ENCODE measurements at regions not wholly inside any gene's neighbourhood (a gene's known extent, or its start where the extent isn't known, plus 50 kb on each side); places are given as distances from the start of the nearest gene placed in this dataset.
"Not testable (repeated sequence)": the region's sequence is repeated elsewhere in the genome, so short reads cannot be mapped to it uniquely, and the experiment has no call there.

DNA sequence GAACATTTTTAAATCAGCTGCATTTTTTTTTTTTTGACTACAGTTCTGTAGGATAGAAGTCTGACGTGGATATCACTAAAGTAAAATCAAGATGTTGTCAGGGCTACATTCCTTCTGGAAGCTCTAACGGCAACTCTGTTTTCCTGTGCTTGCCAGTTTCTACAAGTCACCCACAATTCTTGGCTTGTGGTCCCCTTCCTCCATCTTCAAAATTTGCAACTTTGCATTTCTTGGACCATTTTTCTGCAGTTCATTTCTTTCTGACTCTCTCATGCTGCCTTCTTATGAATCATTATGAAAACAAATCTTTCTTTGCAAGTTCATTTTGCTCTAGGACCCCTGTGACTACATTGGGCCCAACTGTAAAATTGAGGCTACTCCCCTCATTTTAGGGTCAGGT lies 367.9 kb downstream of the DSC3 start:
- no peaks in the 10 kb centered on the region for H3K4me1 Mint-ChIP-seq
- no peaks in the 10 kb centered on the region for H3K27me3 Mint-ChIP-seq
- H3K36me3 Mint-ChIP-seq (ENCODE audit: low read depth), result no peaks in the 10 kb centered on the region
- H3K4me3 Mint-ChIP-seq, result no peak overlapping the region
- no peak for ATAC-seq (replicated peaks)
- H3K27ac Mint-ChIP-seq, result no peak overlapping the region
- H3K9me3 Mint-ChIP-seq, result peaks cover 11% of the 10 kb centered on the region

DNA sequence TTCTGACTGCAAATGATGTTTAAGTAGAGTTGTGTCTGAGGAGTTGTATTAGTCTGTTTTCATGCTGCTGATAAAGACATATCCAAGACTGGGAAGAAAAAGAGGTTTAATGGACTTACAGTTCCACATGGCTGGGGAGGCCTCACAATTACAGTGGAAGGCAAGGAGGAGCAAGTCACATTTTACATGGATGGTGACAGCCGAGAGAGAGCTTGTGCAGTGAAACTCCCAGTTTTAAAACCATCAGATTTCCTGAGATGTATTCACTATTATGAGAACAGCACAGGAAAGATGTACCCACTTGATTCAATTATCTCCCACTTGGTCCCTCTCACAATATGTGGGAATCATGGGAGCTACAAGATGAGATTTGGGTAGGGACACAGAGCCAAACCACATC lies 370.1 kb downstream of the DSC3 start:
- not testable (repeated sequence) for ATAC-seq (replicated peaks); H3K27me3 Mint-ChIP-seq; H3K4me1 Mint-ChIP-seq; H3K27ac Mint-ChIP-seq; H3K36me3 Mint-ChIP-seq (ENCODE audit: low read depth); H3K4me3 Mint-ChIP-seq
- peaks cover 17% of the 10 kb centered on the region for H3K9me3 Mint-ChIP-seq

DNA sequence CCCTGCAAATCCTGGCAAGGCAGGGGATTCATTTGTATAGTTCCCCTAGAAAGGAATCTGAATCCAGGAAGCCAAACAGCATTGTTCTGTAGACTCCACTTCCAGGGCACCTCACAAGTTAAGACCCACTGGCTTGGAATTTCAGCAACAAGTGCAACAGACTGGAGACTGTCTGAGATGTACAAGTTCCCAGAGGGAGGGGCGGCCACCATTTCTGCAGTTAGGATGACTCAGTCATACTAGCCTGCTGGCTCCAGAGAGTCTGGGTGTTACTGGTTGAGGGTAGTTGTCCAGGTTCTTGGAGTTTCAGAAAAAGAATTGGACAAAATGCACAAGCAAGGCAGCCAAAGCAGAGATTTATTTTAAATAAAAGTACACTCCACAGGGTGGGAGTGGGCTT lies 384.2 kb downstream of the DSC3 start:
- no peak overlapping the region for H3K27ac Mint-ChIP-seq
- no peak for ATAC-seq (replicated peaks)
- H3K4me1 Mint-ChIP-seq, result no peaks in the 10 kb centered on the region
- no peak overlapping the region for H3K4me3 Mint-ChIP-seq
- no peaks in the 10 kb centered on the region for H3K36me3 Mint-ChIP-seq (ENCODE audit: low read depth)
- no peaks in the 10 kb centered on the region for H3K27me3 Mint-ChIP-seq
- H3K9me3 Mint-ChIP-seq, result peaks cover 25% of the 10 kb centered on the region

DNA sequence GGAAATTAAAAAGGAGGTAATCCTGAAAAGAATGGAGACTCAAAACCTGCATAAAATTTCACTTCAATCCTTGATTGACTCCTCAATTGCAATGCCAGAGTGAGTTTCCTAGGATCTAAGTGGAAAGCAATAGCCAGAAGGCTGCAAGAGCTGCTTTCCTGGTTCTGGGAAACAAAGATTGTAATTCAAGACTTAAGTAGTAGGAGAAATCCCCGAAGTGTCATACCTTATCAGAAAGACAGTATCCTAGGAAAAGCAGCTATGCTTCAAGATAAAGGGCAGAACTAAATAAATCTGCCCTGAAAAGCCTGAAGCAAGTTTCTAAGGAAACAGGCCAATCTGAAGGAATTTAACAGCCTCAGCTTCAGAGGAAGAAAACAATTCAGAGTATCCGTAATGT lies 390.2 kb downstream of the DSC3 start:
- Mint-ChIP-seq H3K4me1 (no peaks in the 10 kb centered on the region), H3K27ac (no peak overlapping the region)

DNA sequence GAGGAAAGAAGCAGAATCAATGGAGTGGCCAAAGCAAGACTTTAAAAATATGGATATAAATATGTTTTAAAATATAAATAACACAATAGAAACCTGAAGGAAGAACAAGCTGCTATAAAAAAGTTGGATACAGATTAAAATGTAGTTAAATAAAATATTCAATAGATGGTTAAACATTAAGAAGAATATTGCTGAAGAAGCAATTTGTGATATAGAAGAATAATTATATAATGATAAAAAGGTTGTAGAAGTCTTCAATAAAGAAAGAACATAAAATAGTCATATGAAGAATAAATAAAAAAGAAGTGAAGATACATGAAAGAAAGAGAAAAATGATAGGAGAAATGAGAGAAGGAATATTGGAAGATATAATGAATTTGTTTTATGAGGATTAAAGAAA lies 392.0 kb downstream of the DSC3 start:
- ATAC-seq (replicated peaks), result no peak
- Mint-ChIP-seq H3K9me3 (peaks cover 11% of the 10 kb centered on the region), H3K4me1 (no peaks in the 10 kb centered on the region), H3K36me3 (ENCODE audit: low read depth) (no peaks in the 10 kb centered on the region), H3K4me3 (no peak overlapping the region), H3K27ac (no peak overlapping the region), H3K27me3 (no peaks in the 10 kb centered on the region)

More for the DNA sequence above, 390.2 kb downstream of the DSC3 start:
- Mint-ChIP-seq H3K9me3 (peaks cover 11% of the 10 kb centered on the region), H3K36me3 (ENCODE audit: low read depth) (no peaks in the 10 kb centered on the region), H3K4me3 (no peak overlapping the region), H3K27me3 (no peaks in the 10 kb centered on the region)
- ATAC-seq (replicated peaks), result no peak

DNA sequence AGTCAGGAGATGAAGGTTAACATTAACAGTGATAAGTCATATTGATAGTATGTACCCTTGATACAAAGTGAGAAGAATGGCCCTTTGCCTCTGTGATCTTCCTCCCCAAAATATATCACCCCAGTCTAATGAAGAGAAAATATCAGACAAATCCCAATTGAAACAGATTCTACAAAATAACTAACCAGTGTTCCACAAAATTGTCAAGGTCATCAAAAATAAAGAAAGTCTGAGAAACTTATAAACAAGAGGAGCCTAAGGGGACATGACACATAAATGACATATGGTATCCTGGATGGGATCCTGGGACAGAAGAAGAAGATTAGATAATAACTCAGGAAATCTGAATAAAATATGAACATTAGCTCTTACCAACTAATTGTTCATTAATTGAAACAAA lies 398.4 kb downstream of the DSC3 start:
- H3K27ac Mint-ChIP-seq, result no peak overlapping the region
- no peaks in the 10 kb centered on the region for H3K27me3 Mint-ChIP-seq
- no peaks in the 10 kb centered on the region for H3K4me1 Mint-ChIP-seq
- no peak for ATAC-seq (replicated peaks)
- H3K36me3 Mint-ChIP-seq (ENCODE audit: low read depth), result no peaks in the 10 kb centered on the region
- no peak overlapping the region for H3K4me3 Mint-ChIP-seq
- peaks cover 11% of the 10 kb centered on the region for H3K9me3 Mint-ChIP-seq

DNA sequence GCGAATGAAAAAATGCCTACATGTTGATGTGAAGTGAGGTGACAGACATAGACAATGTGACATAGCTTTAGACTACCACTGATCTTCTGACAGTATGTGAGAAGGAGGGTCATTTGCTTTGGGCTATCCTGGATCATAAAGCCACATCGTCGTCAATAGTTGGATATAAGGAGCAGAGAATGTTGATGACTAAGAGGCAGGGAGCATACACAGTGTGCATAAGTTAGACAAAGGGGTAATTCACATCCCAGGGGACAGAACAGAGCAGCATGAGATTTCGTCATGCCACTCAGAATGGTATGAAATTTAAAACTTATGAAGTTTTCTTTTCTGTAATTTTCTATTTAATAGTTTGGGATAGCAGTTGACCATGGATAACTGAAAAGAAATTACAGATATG lies 403.2 kb downstream of the DSC3 start:
- no peak for ATAC-seq (replicated peaks)
- Mint-ChIP-seq H3K36me3 (ENCODE audit: low read depth) (no peaks in the 10 kb centered on the region), H3K27me3 (no peaks in the 10 kb centered on the region), H3K27ac (no peak overlapping the region), H3K4me3 (no peak overlapping the region), H3K9me3 (peaks cover 23% of the 10 kb centered on the region), H3K4me1 (no peaks in the 10 kb centered on the region)

DNA sequence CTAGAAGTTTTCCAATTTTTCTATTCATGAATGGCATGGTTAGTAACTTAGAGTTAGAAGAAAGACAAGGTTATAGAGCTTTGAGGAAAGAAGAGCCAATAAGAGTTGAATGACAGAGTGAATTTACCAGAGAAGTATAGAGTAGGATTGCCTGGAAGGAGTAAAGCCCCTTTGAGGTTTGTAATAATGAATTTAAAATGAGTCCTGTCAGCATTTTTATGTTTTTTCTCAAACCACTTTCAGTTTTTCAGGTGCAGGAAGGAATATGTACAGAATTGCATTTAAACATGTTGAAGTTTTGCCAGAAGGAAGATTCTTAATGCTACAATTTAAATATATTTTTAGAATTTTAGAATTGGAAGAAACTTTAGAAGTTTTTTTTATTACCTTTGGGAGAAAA lies 408.3 kb downstream of the DSC3 start:
- no peak overlapping the region for H3K27ac Mint-ChIP-seq

DNA sequence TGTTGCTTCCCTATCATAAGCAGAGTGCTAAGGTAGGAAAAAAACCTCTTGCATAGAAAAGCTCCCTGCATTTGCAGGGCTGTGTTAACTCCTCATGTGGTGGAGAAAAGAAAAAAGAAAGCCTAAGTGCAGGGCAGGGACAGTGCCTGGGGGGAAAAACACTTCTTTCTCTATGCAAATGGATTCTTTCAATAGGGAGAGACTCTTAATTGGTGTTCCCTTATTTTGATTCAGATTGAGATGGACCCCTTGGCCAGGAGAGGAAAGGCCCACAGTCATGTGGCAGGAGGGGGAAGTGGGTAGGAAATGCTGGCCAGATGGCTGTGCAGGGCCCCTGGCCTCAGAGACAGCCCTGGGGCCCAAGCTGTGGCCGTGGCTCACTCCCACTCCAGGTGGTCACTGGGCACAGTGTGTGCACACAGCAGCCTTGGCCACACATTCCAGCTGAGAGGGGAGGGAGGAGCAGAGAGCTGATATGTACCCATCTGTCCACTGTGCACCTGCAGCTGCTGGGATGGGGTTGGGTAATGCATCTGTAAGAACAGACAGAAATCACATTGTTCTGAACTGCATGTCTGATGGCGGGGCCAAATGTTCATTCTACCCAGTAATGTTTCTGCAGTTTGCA lies 410.4 kb downstream of the DSC3 start:
- Mint-ChIP-seq H3K36me3 (ENCODE audit: low read depth) (no peaks in the 10 kb centered on the region), H3K27me3 (no peaks in the 10 kb centered on the region), H3K4me1 (no peaks in the 10 kb centered on the region), H3K27ac (no peak overlapping the region), H3K4me3 (no peak overlapping the region), H3K9me3 (peaks cover 27% of the 10 kb centered on the region)
- no peak for ATAC-seq (replicated peaks)

More for the DNA sequence above, 408.3 kb downstream of the DSC3 start:
- H3K4me3 Mint-ChIP-seq, result no peak overlapping the region
- no peaks in the 10 kb centered on the region for H3K4me1 Mint-ChIP-seq
- H3K27me3 Mint-ChIP-seq, result no peaks in the 10 kb centered on the region
- peaks cover 25% of the 10 kb centered on the region for H3K9me3 Mint-ChIP-seq
- no peak for ATAC-seq (replicated peaks)
- no peaks in the 10 kb centered on the region for H3K36me3 Mint-ChIP-seq (ENCODE audit: low read depth)

DNA sequence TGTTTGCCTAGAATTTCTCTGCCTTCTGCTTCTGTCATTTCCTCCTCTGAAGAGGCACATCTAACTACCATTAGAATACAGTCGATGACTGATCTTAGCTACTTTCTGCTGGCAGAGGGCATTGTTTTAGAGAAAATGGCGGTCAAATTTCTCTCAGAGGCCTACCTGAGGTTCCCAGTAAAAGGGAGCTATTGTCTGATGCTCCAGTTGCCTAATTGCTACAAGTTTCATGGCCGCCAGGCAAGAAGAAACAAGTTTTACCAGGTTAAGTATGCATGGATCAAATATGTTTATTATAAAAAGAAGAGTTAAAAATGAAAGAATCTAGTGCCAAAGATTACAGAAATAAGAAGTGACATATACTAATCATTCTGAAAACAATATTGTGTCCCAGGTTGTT lies 416.6 kb downstream of the DSC3 start:
- H3K4me3 Mint-ChIP-seq, result no peak overlapping the region
- no peak for ATAC-seq (replicated peaks)
- H3K27ac Mint-ChIP-seq, result no peak overlapping the region
- peaks cover 41% of the 10 kb centered on the region for H3K9me3 Mint-ChIP-seq
- H3K27me3 Mint-ChIP-seq, result no peaks in the 10 kb centered on the region
- H3K36me3 Mint-ChIP-seq (ENCODE audit: low read depth), result no peaks in the 10 kb centered on the region
- H3K4me1 Mint-ChIP-seq, result no peaks in the 10 kb centered on the region

DNA sequence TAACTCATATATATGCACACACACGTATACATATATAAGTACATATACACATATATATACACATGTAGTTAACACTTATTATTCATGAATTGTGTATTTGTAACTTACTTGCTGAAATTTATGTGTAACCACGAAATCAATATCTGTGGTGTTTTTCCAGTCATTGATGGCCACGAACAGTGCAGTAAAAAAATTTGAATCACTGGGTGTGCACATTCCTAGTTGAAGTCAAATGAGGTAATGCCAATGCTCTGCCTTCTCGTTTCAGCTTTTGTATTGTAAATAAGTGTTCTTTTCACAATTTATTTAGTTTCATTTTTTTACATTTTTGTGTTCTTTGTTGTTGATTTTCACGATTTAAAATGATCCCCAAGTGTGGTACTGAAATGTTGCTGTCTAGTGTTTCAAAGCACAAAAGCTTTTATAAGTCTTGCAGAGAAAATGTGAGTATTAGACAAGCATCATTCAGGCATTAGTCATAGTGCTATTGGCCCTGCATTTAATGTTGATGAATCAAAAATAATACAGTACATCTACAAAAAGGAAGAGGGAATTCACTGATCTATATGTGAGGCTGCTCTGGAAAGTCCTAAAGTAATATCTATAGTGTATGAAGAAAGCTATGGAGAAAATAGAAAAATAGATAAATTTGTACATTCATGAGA lies 419.0 kb downstream of the DSC3 start:
- Mint-ChIP-seq H3K36me3 (ENCODE audit: low read depth) (no peaks in the 10 kb centered on the region), H3K4me3 (no peak overlapping the region), H3K27ac (no peak overlapping the region), H3K4me1 (no peaks in the 10 kb centered on the region), H3K27me3 (no peaks in the 10 kb centered on the region), H3K9me3 (peaks cover 41% of the 10 kb centered on the region)
- ATAC-seq (replicated peaks), result no peak

DNA sequence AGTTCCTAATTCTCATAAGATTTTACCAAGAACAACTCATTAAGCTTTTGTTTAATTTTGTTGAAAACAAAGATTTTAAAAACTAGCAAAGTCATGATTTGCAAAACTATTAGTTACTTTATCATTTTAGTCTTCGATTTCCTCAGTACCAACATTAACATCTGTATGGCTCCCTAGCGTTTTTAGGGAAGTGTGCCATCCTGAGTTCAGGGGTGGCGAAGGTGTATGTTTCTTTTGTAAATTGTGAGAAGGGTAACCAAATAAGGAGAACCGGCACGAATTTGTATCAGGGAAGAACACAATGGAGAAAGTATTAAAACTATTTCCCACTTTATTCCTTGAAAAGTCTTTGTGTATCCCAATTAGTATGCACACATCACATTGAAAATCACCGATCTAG lies 419.9 kb downstream of the DSC3 start:
- no peaks in the 10 kb centered on the region for H3K36me3 Mint-ChIP-seq (ENCODE audit: low read depth)
- H3K9me3 Mint-ChIP-seq, result peaks cover 42% of the 10 kb centered on the region
- no peak overlapping the region for H3K27ac Mint-ChIP-seq
- no peak for ATAC-seq (replicated peaks)
- no peaks in the 10 kb centered on the region for H3K27me3 Mint-ChIP-seq
- no peak overlapping the region for H3K4me3 Mint-ChIP-seq
- no peaks in the 10 kb centered on the region for H3K4me1 Mint-ChIP-seq

DNA sequence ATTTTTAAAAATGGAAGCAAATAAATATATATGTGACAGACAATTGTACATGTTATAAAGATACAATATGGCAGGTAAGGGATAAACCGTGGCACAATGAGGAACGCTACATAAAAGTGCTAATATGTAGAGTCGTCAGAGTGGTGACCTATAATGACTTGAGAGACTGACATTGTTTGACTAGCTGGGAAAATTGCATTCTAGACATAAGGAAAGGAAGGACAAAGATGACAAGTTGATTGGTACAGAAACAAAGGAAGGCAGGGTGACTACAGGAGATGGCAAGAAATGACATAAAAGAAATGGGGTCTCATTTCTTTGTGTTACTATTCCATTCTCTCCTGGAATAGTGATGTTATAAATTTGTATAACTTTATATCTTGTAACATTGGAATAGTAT lies 420.4 kb downstream of the DSC3 start:
- no peaks in the 10 kb centered on the region for H3K4me1 Mint-ChIP-seq

DNA sequence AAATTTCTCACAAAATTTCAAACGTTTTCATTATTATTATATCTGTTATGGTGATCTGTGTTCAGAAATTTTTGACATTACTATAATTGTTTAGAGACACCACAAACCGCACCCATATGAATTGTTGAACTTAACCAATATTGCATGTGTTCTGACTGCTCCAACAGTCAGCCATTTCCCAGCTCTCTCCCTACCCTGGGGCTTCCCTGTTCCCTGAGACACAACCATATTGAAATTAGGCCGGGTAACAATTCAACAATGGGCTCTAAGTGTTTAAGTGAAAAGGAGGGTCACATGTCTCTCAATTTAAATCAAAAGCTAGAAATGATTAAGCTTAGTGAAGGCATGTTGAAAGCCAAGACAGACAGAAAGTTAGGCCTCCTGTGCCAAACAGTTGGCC lies 424.0 kb downstream of the DSC3 start:
- H3K9me3 Mint-ChIP-seq, result peaks cover 31% of the 10 kb centered on the region
- H3K4me3 Mint-ChIP-seq, result no peak overlapping the region
- ATAC-seq (replicated peaks), result no peak
- H3K36me3 Mint-ChIP-seq (ENCODE audit: low read depth), result no peaks in the 10 kb centered on the region
- H3K27me3 Mint-ChIP-seq, result no peaks in the 10 kb centered on the region
- no peaks in the 10 kb centered on the region for H3K4me1 Mint-ChIP-seq
- H3K27ac Mint-ChIP-seq, result no peak overlapping the region

More for the DNA sequence above, 420.4 kb downstream of the DSC3 start:
- Mint-ChIP-seq H3K9me3 (peaks cover 42% of the 10 kb centered on the region), H3K27me3 (no peaks in the 10 kb centered on the region), H3K36me3 (ENCODE audit: low read depth) (no peaks in the 10 kb centered on the region), H3K27ac (no peak overlapping the region), H3K4me3 (no peak overlapping the region)
- ATAC-seq (replicated peaks), result no peak

DNA sequence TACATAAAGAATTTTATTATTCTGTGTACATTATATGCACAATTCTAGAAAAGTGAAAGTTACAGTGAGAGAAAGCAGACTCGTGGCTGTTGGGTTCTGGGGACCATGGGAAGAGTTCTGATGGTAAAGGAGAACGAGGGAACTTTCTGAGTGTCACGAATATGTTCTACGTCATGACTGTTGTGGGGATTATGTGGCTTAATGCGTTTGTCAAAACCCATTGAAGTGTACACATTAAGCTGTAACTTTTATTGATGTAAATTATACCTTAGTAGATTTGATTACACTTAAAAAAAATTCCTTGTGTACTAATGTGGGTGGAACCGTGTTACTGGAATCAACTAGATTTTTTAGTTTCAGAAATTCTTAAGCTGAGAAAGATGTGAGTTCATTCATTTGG lies 426.1 kb downstream of the DSC3 start:
- ATAC-seq (replicated peaks), result no peak
- peaks cover 21% of the 10 kb centered on the region for H3K9me3 Mint-ChIP-seq
- no peaks in the 10 kb centered on the region for H3K27me3 Mint-ChIP-seq
- H3K27ac Mint-ChIP-seq, result no peak overlapping the region
- H3K36me3 Mint-ChIP-seq (ENCODE audit: low read depth), result no peaks in the 10 kb centered on the region
- H3K4me1 Mint-ChIP-seq, result no peaks in the 10 kb centered on the region
- no peak overlapping the region for H3K4me3 Mint-ChIP-seq

DNA sequence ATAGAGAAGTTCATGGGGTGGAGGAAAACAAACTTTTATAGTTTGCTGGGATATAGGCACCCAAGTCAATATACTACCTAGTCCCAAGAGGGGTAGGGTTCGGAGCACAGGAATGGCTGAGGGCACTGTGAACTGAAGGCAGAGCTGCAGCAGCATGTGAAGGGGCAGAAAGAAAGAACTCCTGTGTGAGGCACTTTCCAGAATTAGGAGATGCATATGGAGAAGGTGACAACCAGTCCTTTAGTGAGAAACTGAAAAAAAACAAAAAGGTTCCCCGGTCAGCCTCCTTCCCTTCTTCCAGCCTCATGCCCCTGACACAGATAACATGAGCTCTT lies 429.1 kb downstream of the DSC3 start:
- Mint-ChIP-seq H3K4me1 (no peaks in the 10 kb centered on the region), H3K4me3 (no peak overlapping the region), H3K36me3 (ENCODE audit: low read depth) (no peaks in the 10 kb centered on the region), H3K9me3 (peaks cover 5% of the 10 kb centered on the region), H3K27ac (no peak overlapping the region), H3K27me3 (no peaks in the 10 kb centered on the region)
- ATAC-seq (replicated peaks), result no peak

Measured in activated T-helper 17 cell treated with anti-CD3 and anti-CD28 coated beads, Interleukin-2, amount 50 U/mL, for 72 hours (primary cell).